K562 (cell line): ENCODE measurements at regions not wholly inside any gene's neighbourhood (a gene's known extent, or its start where the extent isn't known, plus 50 kb on each side); places are given as distances from the start of the nearest gene placed in this dataset.

Experiments
- ETS2 ChIP-seq: IDR thresholded peaks from 2 replicates; pipeline ENCODE4 v1.6.1; 2016; ENCODE audit warnings: borderline replicate concordance, missing genetic modification characterization, mild to moderate bottlenecking, moderate library complexity, missing compliant biosample characterization; ENCODE audit not compliant: poor library complexity, severe bottlenecking
- FOXA1 ChIP-seq: fragments of 450-650 bp; IDR thresholded peaks from 2 replicates; pipeline ENCODE4 v1.6.1; 2016; ENCODE audit warnings: mild to moderate bottlenecking, borderline replicate concordance
- FOXM1 ChIP-seq, 2 experiments: fragments of 450-650 bp in 1 of 2; sonication (generic) in 1 of 2; formaldehyde crosslinking in 1 of 2; IDR thresholded peaks; 2 replicates each; pipeline versions ENCODE4 v1.6.1 to v1.9.0; 2017 to 2022; ENCODE audit warnings: low read depth in 2 of 2, mild to moderate bottlenecking in 2 of 2, missing genetic modification reagents in 1 of 2, moderate library complexity in 1 of 2
- HDAC8 ChIP-seq: fragments of 450-650 bp; IDR thresholded peaks from 2 replicates; pipeline ENCODE4 v1.6.1; 2016; ENCODE audit warnings: mild to moderate bottlenecking, missing genetic modification characterization, moderate library complexity, missing compliant biosample characterization
- IFI16 ChIP-seq: fragments of 250-450 bp; sonication (Bioruptor Pico); IDR thresholded peaks from 2 replicates; pipeline ENCODE4 v2.1.2; 2022; ENCODE audit warnings: mild to moderate bottlenecking, inconsistent platforms
- KLF1 ChIP-seq: fragments of 450-650 bp; IDR thresholded peaks from 2 replicates; pipeline ENCODE4 v1.6.1; 2016; ENCODE audit warnings: missing genetic modification characterization, missing compliant biosample characterization
- L3MBTL2 ChIP-seq: fragments of 450-650 bp; IDR thresholded peaks from 2 replicates; pipeline ENCODE4 v1.6.1; 2016; ENCODE audit warnings: mild to moderate bottlenecking, moderate library complexity
- MGA ChIP-seq: fragments of 450-650 bp; IDR thresholded peaks from 2 replicates; pipeline ENCODE4 v1.6.1; 2016; ENCODE audit warnings: mild to moderate bottlenecking, moderate library complexity
- MTA1 ChIP-seq: fragments of 450-650 bp; IDR thresholded peaks from 2 replicates; pipeline ENCODE4 v1.6.1; 2017; ENCODE audit warnings: borderline replicate concordance
- NRF1 ChIP-seq, 2 experiments: fragments of 450-650 bp; IDR thresholded peaks in 1 of 2; conservative IDR thresholded peaks in 1 of 2; 2 replicates each; pipeline ENCODE4 v1.6.1; 2014; ENCODE audit warnings: mild to moderate bottlenecking in 2 of 2
- PHF21A ChIP-seq: fragments of 450-650 bp; IDR thresholded peaks from 2 replicates; pipeline ENCODE4 v1.6.1; 2017; ENCODE audit warnings: low read depth, borderline replicate concordance
- SRF ChIP-seq, 2 experiments: fragments of 250-450, 450-650 bp in 1 of 2; sonication (Bioruptor Pico) in 1 of 2; sonication (generic) in 1 of 2; formaldehyde crosslinking; IDR thresholded peaks; 2 replicates each; pipeline versions ENCODE4 v1.5.0 to v1.5.1; 2020 to 2022; ENCODE audit warnings: mild to moderate bottlenecking in 1 of 2, missing genetic modification reagents in 1 of 2
- XRCC4 ChIP-seq: IDR thresholded peaks from one replicate; pipeline ENCODE4 v1.6.1; 2011; ENCODE audit not compliant: insufficient read depth, insufficient read length; ENCODE audit errors: extremely low read depth
- ZFX ChIP-seq: sonication (generic); formaldehyde crosslinking; IDR thresholded peaks from 2 replicates; pipeline ENCODE4 v1.8.0; 2022; ENCODE audit warnings: mild to moderate bottlenecking, missing genetic modification reagents, moderate library complexity
- ZNF274 ChIP-seq: IDR thresholded peaks from 2 replicates; pipeline ENCODE4 v1.6.1; 2011; ENCODE audit warnings: low read depth, mild to moderate bottlenecking, low read length, moderate library complexity, borderline replicate concordance
- TF ChIP-seq, protein P1 (sequence below): fragments of 450-650 bp; IDR thresholded peaks from 2 replicates; pipeline ENCODE4 v1.6.1; 2016

- TF ChIP-seq NRF1 (conservative IDR thresholded peaks at IDR 0.05 in 1 of 2, IDR thresholded peaks at IDR 0.05 in 1 of 2) (0 out of 4 replicates have a peak, but pooled peaks of 1 of the 2 experiments have one; percentile 19), PHF21A (no peak), ZNF274 (no peak), IFI16 (CRISPR knock-in tag) (no peak), KLF1 (tag) (no peak), SRF (CRISPR knock-in tag; IDR thresholded peaks at IDR 0.05) (no peak), ETS2 (tag) (no peak), MGA (no peak), FOXM1 (IDR thresholded peaks at IDR 0.05; ENCODE audit: low read depth) (no peak), FOXM1 (CRISPR knock-in tag; IDR thresholded peaks at IDR 0.05; ENCODE audit: low read depth) (no peak), ZFX (CRISPR knock-in tag) (no peak), HDAC8 (no peak), MTA1 (0 out of 2 replicates have a peak, but pooled peaks have one; percentile 10), XRCC4 (no peak), L3MBTL2 (no peak), FOXA1 (no peak)
- TF ChIP-seq, protein P1, sequence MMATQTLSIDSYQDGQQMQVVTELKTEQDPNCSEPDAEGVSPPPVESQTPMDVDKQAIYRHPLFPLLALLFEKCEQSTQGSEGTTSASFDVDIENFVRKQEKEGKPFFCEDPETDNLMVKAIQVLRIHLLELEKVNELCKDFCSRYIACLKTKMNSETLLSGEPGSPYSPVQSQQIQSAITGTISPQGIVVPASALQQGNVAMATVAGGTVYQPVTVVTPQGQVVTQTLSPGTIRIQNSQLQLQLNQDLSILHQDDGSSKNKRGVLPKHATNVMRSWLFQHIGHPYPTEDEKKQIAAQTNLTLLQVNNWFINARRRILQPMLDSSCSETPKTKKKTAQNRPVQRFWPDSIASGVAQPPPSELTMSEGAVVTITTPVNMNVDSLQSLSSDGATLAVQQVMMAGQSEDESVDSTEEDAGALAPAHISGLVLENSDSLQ, result no peak
Measured at GRCh38 chr16:85369741-85370528, 243.2 kb upstream of the GSE1 start (continued).
